ENCODE measurements at regions not wholly inside any gene's neighbourhood (a gene's known extent, or its start where the extent isn't known, plus 50 kb on each side); places are given as distances from the start of the nearest gene placed in this dataset.
A peak's percentile ranks its signal among the peaks of the same experiment; 100 is the strongest.

- no peak for DNase-seq (ENCODE audit: low read depth)
Observed at GRCh38 chr13:82698941-82699340, 1183.3 kb downstream of the SLITRK1 start.

GRCh38 chr13:82698383-82698782 lies 1183.9 kb downstream of the SLITRK1 start:
- no peak for DNase-seq (ENCODE audit: low read depth)

- DNase-seq (ENCODE audit: low read depth): no peak
Observed at GRCh38 chr13:82693607-82694006, 1188.7 kb downstream of the SLITRK1 start.

- DNase-seq (ENCODE audit: low read depth): peak; percentile 46
Observed at GRCh38 chr13:82688400-82688994, 1193.8 kb downstream of the SLITRK1 start.

GRCh38 chr13:82687884-82688283 lies 1194.4 kb downstream of the SLITRK1 start:
- peak; percentile 15 for DNase-seq (ENCODE audit: low read depth)

- no peak for DNase-seq (ENCODE audit: low read depth)
Observed at GRCh38 chr13:82681535-82681934, 1200.7 kb downstream of the SLITRK1 start.

- DNase-seq (ENCODE audit: low read depth): no peak
Observed at GRCh38 chr13:82678052-82678451, 1204.2 kb downstream of the SLITRK1 start.

GRCh38 chr13:82675024-82675423 lies 1207.2 kb downstream of the SLITRK1 start:
- DNase-seq (ENCODE audit: low read depth): no peak

GRCh38 chr13:82674546-82674945 lies 1207.7 kb downstream of the SLITRK1 start:
- DNase-seq (ENCODE audit: low read depth): no peak

GRCh38 chr13:82672248-82672647 lies 1210.0 kb downstream of the SLITRK1 start:
- no peak for DNase-seq (ENCODE audit: low read depth)

GRCh38 chr13:82664183-82664582 lies 1218.1 kb downstream of the SLITRK1 start:
- DNase-seq (ENCODE audit: low read depth): no peak

- DNase-seq (ENCODE audit: low read depth): no peak
Observed at GRCh38 chr13:82661126-82661525, 1221.1 kb downstream of the SLITRK1 start.

GRCh38 chr13:82658811-82659210 lies 1223.5 kb downstream of the SLITRK1 start:
- no peak for DNase-seq (ENCODE audit: low read depth)

- DNase-seq (ENCODE audit: low read depth): no peak
Observed at GRCh38 chr13:82657471-82657870, 1224.8 kb downstream of the SLITRK1 start.

GRCh38 chr13:82654861-82655855 lies 1227.1 kb downstream of the SLITRK1 start:
- peak; percentile 91 for DNase-seq (ENCODE audit: low read depth)

- no peak for DNase-seq (ENCODE audit: low read depth)
Observed at GRCh38 chr13:82654143-82654542, 1228.1 kb downstream of the SLITRK1 start.

- DNase-seq (ENCODE audit: low read depth): no peak
Observed at GRCh38 chr13:82647540-82647939, 1234.7 kb downstream of the SLITRK1 start.

- DNase-seq (ENCODE audit: low read depth): peak; percentile 64
Observed at GRCh38 chr13:82636119-82636518, 1246.2 kb downstream of the SLITRK1 start.

- DNase-seq (ENCODE audit: low read depth): peak; percentile 62
Observed at GRCh38 chr13:82634946-82635345, 1247.3 kb downstream of the SLITRK1 start.

GRCh38 chr13:82627183-82627582 lies 1255.1 kb downstream of the SLITRK1 start:
- peak; percentile 60 for DNase-seq (ENCODE audit: low read depth)

- no peak for DNase-seq (ENCODE audit: low read depth)
Observed at GRCh38 chr13:82625717-82626116, 1256.6 kb downstream of the SLITRK1 start.

GRCh38 chr13:82615043-82615442 lies 1267.2 kb downstream of the SLITRK1 start:
- no peak for DNase-seq (ENCODE audit: low read depth)

GRCh38 chr13:82614086-82614485 lies 1268.2 kb downstream of the SLITRK1 start:
- DNase-seq (ENCODE audit: low read depth): no peak
